ENCODE measurements at regions not wholly inside any gene's neighbourhood (a gene's known extent, or its start where the extent isn't known, plus 50 kb on each side); places are given as distances from the start of the nearest gene placed in this dataset.

DNA sequence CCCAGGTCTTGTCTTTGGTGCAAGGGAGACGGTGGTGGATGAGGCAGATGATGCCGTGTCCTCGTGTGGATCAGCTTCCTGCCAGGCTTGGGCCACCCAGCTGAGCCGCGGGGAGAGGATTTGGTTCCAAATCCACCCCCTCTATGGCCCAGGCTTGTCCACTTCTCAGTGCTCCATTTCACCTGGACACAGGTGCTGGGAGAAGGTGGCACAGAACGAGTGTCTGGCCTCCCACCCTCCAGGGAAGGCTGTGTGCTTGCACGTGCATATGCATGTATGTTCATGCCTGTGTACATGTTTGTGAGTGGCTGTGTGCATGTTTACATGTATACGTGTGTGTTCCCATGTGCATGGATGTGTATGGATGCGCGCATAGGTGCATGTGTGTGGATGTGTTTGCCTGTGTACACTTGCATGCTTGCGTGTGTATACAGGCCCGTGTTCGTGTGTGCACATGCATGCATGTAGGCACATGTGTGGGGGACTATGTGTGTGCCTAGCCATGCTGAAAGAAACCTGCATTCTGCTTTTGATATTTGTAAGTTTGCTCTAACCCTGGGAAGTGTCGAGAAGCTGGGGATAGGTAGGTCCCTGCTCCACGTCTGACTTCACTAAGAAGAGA is 196.3 kb downstream of the IRF8 start:
- DNase-seq = no peak

DNA sequence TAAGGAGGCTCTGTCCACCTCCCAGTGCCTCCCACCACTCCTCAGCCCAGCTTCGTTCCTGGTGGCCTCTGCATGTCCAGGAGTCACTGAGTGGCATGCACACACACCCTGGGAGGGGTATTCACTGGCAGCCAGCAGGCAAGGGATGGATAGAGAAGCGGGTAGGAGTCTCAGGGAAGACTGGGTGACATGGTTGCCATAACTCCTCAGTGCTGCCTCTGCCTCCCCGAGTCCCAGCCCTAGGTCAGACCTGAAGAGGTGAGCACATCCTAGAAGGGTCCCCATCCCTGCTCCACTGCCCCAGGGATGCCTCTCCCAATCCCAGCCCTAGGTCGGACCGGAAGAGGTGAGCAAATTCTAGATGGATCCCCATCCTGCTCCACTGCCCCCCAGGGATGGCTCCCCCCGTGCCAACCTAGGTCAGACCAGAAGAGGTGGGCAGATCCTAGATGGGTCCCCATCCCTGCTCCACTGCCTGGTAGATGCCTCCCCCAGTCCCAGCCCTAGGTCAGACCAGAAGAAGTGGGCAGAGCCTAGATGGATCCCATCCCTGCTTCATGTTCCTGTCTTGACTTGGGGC is 197.0 kb downstream of the IRF8 start:
- no peak for DNase-seq

DNA sequence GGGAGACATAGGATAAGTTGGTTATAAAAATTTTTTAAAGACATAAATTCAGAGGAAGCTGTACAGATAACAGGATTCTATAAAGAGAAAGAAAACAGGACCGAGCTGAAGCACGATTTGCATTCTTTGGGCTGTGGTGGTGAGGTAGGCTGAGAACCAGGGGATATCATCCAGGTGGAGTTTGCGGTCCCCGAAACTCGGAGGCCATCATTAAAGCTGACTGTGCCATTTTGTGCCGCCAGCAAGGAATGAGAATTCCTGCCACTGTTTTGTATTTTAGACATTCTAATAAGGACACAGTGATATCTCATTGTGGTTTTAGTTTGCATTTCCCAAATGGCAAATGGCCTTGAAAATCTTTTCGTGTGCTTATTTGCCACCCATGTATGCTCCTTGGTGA is 197.9 kb downstream of the IRF8 start:
- DNase-seq = no peak

DNA sequence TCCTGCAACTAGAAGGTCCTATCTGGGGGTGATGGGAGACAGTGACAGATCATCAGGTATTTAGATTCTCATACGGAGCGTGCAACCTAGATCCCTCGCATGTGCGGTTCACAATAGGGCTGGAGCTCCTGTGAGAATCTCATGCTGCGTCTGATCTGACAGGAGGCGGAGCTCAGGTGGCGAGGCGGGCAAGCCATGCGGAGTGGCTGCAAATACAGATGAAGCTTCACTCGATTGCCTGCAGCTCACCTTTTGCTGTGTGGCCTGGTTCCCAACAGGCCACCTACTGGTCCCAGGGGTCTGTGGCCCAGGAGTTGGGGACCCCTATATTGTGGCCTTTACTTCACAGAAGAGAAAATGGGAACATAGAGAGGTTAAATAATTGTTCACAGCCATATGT is 200.4 kb downstream of the IRF8 start:
- no peak for DNase-seq

DNA sequence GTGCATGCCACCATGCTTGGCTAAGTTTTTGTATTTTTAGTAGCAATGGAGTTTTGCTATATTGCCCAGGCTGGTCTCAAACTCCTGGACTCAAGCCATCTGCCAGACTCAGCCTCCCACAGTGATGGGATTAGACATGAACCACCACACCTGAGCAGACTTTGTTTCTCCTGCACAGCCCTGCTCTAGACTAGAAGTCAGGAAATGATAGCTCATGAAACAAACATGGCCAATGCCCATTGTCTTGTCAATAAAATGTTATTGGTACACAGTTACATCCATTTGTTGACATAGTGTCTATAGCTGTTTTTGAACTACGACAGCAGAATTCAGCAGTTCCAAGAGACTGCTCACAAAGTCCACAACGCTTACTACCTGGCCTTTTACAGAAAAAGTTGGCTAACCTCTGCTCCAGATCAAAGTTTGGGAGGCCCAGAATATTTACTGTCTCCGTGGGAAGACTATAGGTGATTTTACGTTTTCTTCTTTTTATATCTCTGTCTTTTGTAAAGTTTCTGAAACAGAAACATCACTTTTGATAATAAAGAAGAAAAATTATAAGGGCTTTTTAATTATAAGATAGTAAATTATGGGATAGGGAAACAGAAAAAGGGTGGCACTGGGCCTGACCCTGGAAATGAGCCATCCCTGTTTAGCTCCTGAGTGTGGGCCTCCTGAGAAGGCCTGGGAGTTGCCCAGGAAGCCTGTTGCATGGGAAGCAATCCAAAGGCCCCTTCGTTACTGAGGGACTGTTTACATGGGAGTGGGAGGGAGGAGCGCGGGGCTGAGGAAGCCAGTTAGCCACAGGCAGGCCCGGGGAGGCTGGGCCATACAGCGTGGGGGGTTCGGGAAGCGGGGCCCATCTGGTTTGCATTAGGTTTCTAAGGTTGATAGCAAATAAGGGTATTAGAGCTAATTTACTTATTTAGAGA is 201.5 kb downstream of the IRF8 start:
- DNase-seq = no peak

DNA sequence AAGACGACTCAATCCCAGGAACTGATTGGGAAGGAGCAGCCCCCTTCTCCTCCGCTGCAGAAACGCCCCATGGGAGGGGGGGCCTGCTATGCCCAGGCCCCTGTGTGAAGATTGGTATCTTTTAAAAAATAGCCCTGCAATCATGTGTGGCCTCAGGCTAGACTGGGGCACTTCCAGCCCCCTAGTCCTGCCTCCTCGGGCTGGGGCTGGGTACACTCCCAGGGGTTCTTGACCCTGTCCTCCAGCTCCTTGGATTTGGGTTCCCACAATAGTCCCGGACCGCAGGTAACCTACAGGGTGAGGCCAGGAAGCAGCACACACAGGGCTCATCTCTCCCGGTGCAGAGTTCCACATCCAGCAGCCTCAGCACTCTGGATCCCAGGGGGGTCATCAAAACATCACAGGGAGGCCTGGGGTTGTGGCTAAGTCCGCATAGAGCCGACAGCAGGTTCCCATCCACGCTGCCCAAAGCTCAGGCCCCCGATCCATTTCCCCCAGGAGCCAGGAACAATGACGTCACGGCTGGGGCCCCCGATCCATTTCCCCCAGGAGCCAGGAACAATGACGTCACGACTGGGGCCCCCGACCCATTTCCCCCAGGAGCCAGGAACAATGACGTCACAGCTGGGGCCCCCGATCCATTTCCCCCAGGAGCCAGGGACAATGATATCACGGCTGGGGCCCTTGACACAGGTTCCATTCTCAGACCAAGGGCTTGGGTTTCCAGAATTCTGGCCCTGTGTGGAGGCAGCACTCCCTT is 202.4 kb downstream of the IRF8 start:
- no peak for DNase-seq

DNA sequence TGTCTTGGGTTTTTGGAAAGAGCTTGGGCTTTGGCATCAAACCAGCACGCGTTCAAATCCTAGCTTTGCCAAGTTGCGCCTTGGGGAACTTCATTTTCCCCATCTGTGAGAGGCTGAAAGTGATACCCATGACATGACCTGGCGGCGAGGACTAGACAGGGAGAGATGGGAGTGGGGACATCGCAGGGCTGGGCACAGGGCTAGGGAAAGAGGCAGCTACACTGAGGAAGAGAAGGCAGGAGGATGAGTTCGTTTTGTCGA is 202.9 kb downstream of the IRF8 start:
- no peak for DNase-seq

DNA sequence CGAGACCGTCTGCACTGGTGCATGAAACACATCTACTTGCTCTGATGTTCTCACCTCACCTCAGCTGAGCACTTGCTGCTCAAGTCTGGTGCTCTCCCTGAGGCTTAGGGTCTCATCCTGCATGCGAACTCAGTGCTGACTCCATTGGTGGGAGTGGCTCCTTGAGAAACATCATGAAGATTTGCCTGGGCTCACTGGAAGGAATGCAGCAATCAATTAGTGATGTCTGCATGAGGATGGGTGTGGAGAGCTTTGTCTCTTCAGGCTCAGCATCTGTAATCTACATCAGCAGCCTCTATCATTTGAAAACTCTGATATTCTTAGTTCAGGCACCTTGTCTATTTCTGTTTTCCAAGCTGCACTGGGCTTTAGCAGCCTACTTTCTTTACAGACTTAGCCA is 204.4 kb downstream of the IRF8 start:
- DNase-seq = no peak

DNA sequence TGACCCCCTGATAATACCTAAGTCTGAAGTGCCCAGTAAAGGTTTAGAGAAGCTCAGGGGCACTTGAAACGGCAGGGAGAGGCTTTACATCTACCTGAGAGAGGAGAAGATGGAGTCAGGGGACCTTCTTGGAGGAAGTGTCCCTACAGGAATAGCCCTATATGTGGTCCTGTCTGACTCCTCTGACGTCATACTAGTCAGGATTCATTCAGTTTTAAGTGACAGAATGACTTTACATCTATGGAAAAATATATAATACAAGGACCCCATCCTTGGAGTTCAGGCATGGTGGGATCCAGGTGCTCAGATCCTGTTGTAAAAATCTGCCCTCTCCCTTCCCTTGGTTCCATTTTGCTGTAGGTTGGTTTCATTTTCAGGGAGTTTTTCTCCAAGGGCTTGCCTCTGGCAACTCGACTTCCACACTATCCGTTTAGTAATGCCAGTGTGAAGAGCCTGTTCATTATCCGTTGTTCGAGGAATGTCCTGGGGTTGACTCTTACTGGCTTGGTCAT is 205.6 kb downstream of the IRF8 start:
- no peak for DNase-seq

DNA sequence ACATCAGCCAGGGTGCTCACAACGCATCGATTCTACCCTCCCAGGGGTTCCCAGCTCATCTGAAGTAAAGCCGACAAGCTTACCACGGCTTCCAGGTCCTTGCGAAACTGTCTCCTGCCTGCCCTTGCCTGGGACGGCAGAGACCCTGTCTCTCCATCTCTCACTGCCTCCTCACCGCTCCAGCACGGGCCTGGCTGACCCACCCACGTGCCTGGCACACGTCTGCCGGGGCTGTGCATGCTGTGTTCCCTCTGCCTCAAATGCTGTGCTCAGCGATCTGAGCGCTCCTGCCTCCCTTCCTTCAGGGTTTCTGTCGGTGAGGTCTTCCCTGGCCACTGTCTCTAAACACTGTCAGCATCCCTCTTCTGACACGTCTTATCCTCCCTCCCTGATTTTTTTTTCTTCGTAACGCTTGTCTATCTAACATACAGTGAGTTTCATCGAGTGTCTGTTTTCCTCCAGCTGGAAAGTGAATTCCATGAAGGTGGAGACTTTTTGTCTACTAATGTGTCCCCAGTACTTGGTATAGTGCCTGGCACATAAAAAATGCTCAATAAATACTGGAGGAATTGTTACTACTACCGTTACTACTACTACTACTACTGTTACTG is 208.4 kb downstream of the IRF8 start:
- no peak for DNase-seq

DNA sequence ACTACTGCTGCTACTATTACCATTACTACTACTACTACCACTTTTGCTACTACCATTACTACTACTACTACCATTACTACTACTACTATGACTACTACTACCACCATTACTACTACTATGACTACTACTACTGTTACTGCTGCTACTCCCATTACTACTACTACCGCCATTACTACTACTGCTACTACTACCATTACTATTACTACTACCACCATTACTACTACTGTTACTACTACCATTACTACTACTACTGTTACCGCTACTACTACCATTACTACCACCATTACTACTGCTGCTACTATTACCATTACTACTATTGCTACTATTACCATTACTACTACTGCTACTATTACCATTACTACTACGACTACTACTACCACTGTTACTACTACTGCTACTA is 209.1 kb downstream of the IRF8 start:
- DNase-seq = no peak

DNA sequence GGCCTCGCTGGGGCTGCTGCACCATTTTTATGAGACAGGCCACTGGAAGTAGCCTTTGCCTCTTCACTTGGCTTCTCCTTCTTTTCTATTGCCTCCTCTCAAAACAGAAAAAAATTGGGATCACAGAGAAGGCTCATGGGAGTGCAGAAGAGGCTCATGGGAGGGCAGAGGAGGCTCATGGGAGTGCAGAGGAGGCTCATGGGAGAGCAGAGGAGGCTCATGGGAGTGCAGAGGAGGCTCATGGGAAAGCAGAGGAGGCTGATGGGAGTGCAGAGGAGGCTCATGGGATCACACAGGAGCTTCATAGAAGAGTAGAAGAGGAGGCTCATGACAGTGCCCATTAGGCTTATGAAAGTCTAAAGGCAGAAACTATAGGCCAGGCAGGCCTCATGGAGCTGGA is 211.2 kb downstream of the IRF8 start:
- DNase-seq = no peak

DNA sequence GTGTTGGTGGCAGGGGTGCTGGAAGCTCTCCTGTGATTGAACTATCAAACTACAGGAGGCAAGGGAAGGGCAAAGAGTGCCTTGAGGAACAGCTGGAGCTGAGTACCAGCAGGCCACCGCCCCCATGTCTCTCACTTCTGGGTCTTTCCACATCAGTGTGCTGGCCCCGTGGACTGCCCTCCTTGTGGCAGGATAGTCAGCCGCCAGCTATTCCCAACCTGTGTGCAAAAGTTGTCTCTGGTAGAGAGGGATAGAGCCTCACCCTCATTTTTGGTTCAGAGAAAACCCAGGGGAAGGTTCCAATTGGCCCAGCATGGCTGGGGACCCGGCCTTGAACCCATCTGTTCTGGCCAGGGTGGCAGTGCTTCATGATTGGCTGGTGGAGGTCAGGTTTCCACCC is 211.8 kb downstream of the IRF8 start:
- no peak for DNase-seq

DNA sequence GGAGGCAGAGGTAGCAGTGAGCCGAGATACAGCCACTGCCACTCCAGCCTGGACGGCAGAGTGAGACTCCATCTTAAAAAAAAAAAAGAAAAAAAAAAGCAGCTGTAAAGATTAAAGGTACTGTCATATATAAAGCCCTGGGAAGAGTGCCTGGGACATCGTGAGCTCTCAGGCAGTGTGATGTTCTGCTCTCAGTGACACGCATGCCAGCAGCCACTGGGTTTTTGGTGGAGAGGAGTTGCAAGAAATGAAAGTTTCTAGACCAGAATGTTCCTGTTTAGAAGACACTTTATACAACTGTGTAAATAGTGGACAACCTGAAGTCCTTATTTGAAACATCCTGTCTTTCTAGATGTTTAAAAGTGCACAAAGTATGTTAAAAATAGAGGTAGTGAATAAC is 213.2 kb downstream of the IRF8 start:
- no peak for DNase-seq

DNA sequence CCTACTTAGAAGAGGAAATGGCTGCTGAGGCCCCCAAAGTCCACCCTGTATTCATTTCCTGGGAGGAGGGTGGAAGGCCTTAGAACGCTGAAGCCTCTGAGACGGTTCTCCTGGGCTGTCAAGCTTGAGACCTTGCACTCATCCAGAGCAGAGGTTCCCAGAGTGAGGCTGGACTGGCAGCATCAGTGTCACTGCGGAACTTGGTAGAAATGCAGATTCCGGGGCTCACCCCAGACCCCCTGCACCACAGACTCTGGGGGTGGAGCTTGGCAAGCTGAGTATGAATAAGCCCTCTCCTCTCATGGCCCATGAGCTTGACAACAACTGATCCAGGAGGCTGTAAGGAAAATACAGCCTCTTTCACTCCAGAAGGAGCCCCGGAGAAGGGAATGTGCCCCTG is 218.3 kb downstream of the IRF8 start:
- no peak for DNase-seq

DNA sequence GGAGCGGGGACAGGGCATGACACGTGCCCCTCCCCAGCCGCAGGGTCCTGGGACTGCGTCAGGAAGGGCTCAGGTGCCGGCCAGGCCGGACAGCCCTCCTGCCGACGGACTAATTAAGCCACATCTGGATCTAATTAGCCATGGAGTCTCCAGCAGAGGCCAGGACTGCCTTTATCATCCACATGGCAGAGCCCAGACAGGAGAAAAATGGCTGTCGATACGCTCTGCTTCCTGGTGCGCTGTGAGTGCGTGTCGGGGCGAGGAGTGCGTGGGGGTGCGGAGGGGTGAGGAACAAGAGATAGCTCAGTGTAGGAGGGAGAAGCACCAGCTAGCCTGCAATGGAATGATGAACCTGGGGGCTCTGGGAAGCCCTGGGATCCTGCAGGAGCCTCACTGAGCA is 218.8 kb downstream of the IRF8 start:
- DNase-seq = no peak

DNA sequence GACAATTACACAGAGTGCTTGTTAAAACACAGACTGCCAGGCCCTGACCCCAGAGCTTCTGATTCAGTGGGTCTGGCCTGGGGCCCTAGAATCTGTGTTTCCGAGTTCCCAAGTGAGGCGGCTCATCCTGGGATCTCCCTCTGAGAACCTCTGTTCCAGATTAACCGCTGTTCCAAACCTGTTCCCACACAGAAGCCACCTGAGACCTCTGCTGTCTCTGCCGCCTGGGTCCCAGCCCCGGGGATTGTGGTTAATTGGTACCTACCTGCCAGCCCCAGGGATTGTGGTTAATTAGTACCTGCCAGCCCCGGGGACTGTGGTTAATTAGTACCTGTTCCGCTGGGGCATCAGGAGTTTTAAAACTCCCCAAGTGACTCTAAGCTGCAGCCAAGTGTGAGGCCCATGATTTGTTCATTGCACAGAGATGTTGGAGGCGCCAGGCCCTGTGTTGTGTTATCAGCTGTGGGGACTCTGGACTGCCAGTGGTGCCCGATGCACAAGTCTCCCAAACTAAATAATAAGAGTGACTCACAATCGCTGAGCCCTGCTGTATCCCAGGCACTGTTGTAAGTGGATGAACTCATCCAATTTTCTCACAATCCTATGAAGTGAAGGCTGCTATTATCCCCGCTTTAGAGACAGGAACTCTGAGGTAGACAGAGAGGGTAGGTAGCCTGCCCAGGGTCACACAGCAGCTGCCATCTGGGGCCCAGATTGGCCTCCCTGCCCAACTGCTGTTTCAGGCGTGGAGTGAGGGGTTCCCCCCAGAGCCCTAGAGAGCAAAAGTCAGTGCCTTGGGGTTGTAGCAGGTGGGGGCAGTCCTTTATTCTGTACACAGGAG is 219.7 kb downstream of the IRF8 start:
- no peak for DNase-seq

DNA sequence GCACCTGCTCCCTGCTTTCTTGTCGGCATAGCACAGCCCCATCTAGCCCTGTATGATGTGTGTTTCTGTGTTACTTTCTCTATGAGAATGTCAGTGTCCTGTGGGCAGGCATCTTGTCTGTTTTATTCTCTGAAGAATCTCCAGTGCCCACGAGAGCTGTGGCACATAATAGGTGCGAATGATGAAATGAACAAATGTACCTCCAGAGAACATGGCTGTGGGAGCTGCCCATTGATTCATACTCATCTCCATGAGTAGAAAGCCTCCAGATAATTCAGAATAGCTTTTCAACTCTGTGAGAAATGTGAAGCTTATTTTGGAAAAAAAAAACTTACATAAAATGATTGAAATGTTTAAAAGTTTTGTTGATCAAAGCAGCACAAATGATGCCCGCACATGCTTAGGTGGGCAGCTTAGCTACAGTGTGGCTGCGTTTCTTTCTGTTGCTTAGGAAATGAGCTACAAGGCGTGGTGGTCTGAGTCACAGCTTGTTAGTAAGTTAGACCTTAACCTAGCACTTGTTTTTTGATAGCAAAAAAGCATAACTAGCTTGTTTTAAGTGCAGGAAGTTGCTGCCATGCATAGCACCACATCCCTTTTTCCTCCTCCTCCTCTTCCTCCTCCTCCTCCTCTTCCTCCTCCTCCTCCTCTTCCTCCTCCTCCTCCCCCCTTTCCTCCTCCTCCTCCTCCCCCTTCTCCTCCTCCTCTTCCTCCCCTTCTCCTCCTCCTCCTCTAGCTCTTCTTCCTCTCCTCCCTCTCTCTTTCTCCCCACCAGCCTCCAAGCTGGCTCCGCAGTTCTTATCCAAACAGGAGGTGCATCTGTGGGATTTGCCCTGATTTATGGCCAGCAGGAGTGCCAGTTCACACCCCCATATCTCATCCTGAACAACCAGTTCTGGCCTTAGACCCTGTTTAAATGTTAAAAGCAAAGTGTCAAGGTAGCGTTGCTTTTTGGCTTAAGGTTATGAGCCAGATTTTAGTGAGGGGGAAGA is 221.5 kb downstream of the IRF8 start:
- no peak for DNase-seq

DNA sequence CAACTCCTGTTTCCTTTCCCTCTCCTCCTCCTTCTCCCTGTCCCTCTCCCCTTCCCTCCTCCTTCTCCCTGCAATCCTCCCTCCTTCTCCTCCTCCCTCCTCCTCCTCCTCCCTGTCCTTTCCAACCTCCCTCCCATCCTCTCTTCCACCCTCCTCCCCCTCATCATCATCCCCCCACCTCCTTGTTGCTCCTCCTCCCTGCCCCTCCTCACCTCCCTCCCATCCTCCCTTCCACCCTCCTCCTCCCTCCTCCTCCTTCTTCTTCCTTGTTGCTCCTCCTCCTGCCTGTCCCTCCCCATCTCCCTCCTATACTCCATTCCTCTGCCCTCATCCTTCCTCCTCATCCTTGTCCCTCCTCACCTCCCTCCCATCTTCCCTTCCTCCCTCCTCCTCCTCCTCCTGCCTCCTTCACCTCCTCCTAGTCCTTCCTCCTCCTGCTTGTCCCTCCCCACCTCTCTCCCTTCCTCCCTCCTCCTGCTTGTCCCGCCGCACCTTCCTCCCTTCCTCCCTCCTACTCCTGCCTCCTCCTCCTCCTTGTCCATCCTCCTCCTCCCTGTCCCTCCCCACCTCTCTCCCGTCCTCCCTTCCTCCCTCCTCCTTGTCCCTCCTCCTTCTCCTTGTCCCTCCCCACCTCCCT is 222.5 kb downstream of the IRF8 start:
- no peak for DNase-seq

DNA sequence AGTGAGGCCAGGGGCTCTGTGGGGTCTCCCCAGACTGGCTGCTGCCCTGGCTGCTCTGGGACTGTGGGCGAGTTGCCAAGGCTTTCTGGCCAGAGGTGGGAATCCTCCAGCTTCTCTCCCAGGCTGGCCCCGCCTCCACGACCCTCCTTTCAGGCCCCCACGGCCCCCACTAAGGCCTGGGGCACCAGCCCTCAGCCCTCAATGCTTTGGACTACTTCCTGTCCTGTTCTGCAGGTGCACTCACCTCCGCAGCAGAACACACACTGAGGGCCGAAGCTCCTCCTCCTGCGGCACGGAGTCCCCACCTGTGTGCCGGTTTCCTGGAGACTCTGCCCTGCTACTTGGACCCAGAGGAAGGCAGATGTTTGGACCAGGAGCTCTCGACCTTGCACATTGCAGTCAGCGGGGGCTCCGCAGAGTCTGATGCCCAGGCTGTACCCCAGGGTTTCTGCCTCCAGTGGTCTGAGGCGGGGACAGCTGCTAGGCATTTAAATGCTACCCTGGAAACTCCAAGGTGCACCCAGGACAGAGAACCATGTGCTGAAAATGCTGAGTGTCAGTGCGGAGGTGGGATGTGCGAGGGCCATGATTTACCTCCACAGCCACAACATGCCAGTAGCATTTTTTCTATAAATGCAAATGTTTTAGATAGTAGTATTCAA is 223.8 kb downstream of the IRF8 start:
- no peak for DNase-seq

Data from NCI-H510A treated with DMSO at 0.1 percent for 48 hours (cell line).